Keratinocyte (primary cell): ENCODE measurements at regions not wholly inside any gene's neighbourhood (a gene's known extent, or its start where the extent isn't known, plus 50 kb on each side); places are given as distances from the start of the nearest gene placed in this dataset.

ENCODE experiments used
- CTCF ChIP-seq, 3 experiments: IDR thresholded peaks in 1 of 3; conservative IDR thresholded peaks in 1 of 3; optimal IDR thresholded peaks in 1 of 3; 2 replicates in 2 of 3; 3 replicates in 1 of 3; pipeline versions ENCODE3 to v1.5.1; 2011; ENCODE audit warnings: low read length in 3 of 3, mild to moderate bottlenecking in 3 of 3, moderate library complexity in 2 of 3, control low read depth in 1 of 3, inconsistent platforms in 1 of 3; ENCODE audit not compliant: insufficient read depth in 2 of 3; ENCODE audit errors: extremely low read depth in 1 of 3
- EZH2 ChIP-seq: IDR thresholded peaks from one replicate; pipeline ENCODE4 v1.6.1; 2012; ENCODE audit warnings: inconsistent platforms, mild to moderate bottlenecking, low read length, moderate library complexity

- no peak for TF ChIP-seq CTCF (optimal IDR thresholded peaks at IDR 0.05 in 1 of 3, IDR thresholded peaks at IDR 0.05 in 1 of 3, conservative IDR thresholded peaks at IDR 0.05 in 1 of 3; ENCODE audit: extremely low read depth in 1 of 3, insufficient read depth in 2 of 3, low read length in 3 of 3)
- TF ChIP-seq EZH2 = no peak
Observed at GRCh38 chr10:107589081-107589480, 424.6 kb upstream of the SORCS1 start.
